ENCODE measurements at regions not wholly inside any gene's neighbourhood (a gene's known extent, or its start where the extent isn't known, plus 50 kb on each side); places are given as distances from the start of the nearest gene placed in this dataset.

GRCh38 chr11:95375451-95375850, 144.4 kb upstream of the SESN3 start:
- H3K36me3 ChIP-seq = no peaks in the 10 kb centered on the region
- no peak for TF ChIP-seq CTCF (IDR thresholded peaks at IDR 0.05; ENCODE audit: borderline replicate concordance)
- intact Hi-C loops (cut with micrococcal nuclease) = no loop called here
- H3K9me3 ChIP-seq (replicated peaks) = no peaks in the 10 kb centered on the region
- H3K27me3 ChIP-seq (ENCODE audit: low read depth) = no peaks in the 10 kb centered on the region
- no peaks in the 10 kb centered on the region for H3K4me1 ChIP-seq
- no peak for DNase-seq
- no peak overlapping the region for H3K4me3 ChIP-seq
- no peak overlapping the region for H3K27ac ChIP-seq (replicated peaks)

- intact Hi-C loops (cut with micrococcal nuclease) = no loop called here
- no peak overlapping the region for H3K4me3 ChIP-seq
- H3K4me1 ChIP-seq = no peaks in the 10 kb centered on the region
- no peak overlapping the region for H3K27ac ChIP-seq (replicated peaks)
- no peaks in the 10 kb centered on the region for H3K36me3 ChIP-seq
- TF ChIP-seq CTCF (IDR thresholded peaks at IDR 0.05; ENCODE audit: borderline replicate concordance) = no peak
- no peak for DNase-seq
- H3K27me3 ChIP-seq (ENCODE audit: low read depth) = no peaks in the 10 kb centered on the region
- H3K9me3 ChIP-seq (replicated peaks) = no peaks in the 10 kb centered on the region
These were observed 143.1 kb upstream of the SESN3 start for GRCh38 chr11:95374105-95374504.

- intact Hi-C loops (cut with micrococcal nuclease) = no loop called here
- H3K27me3 ChIP-seq (ENCODE audit: low read depth) = no peaks in the 10 kb centered on the region
- H3K4me1 ChIP-seq = no peaks in the 10 kb centered on the region
- H3K27ac ChIP-seq (replicated peaks) = no peak overlapping the region
- no peak for TF ChIP-seq CTCF (IDR thresholded peaks at IDR 0.05; ENCODE audit: borderline replicate concordance)
- H3K4me3 ChIP-seq = no peak overlapping the region
- H3K9me3 ChIP-seq (replicated peaks) = no peaks in the 10 kb centered on the region
- no peaks in the 10 kb centered on the region for H3K36me3 ChIP-seq
- DNase-seq = no peak
These were observed 142.2 kb upstream of the SESN3 start for GRCh38 chr11:95373241-95373640.

GRCh38 chr11:95372097-95372656, 141.2 kb upstream of the SESN3 start:
- no peak for DNase-seq
- H3K27ac ChIP-seq (replicated peaks) = no peak overlapping the region
- no peaks in the 10 kb centered on the region for H3K9me3 ChIP-seq (replicated peaks)
- TF ChIP-seq CTCF (IDR thresholded peaks at IDR 0.05; ENCODE audit: borderline replicate concordance) = no peak
- no peaks in the 10 kb centered on the region for H3K4me1 ChIP-seq
- no peaks in the 10 kb centered on the region for H3K27me3 ChIP-seq (ENCODE audit: low read depth)
- H3K36me3 ChIP-seq = no peaks in the 10 kb centered on the region
- H3K4me3 ChIP-seq = no peak overlapping the region
- intact Hi-C loops (cut with micrococcal nuclease) = no loop called here

- no peak for TF ChIP-seq CTCF (IDR thresholded peaks at IDR 0.05; ENCODE audit: borderline replicate concordance)
- DNase-seq = no peak
- no peaks in the 10 kb centered on the region for H3K27me3 ChIP-seq (ENCODE audit: low read depth)
- H3K4me3 ChIP-seq = no peak overlapping the region
- no peak overlapping the region for H3K27ac ChIP-seq (replicated peaks)
- intact Hi-C loops (cut with micrococcal nuclease) = no loop called here
- H3K4me1 ChIP-seq = no peaks in the 10 kb centered on the region
- no peaks in the 10 kb centered on the region for H3K9me3 ChIP-seq (replicated peaks)
- H3K36me3 ChIP-seq = no peaks in the 10 kb centered on the region
These were observed 140.2 kb upstream of the SESN3 start for GRCh38 chr11:95371153-95371552.

Data from left ventricle myocardium inferior (tissue), 1 donor.